ENCODE measurements at regions not wholly inside any gene's neighbourhood (a gene's known extent, or its start where the extent isn't known, plus 50 kb on each side); places are given as distances from the start of the nearest gene placed in this dataset.

DNA sequence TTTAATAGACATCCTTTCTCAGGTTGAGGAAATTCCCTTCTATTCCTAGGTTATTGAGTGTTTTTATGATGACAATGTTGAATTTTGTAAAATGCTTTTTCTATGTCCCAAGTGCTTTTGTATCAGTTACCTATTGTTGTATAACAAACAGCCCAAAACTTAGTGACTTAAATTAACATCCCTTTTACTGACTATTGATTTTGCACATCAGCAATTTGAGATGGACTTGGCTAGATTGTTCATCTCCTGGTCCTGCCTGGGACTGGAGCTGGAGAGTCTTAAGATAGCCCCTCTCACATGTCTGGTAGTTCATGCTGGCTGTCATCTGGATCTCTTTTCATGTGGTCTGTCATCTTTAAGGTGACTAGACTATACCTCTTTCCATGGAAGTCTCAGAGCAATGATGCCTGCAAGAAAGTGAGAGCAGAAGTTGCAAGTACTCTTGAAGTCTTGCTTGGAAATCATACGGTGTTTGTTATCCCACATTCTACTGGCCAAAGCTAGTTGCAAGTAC, 132.6 kb downstream of the RPAP3 start:
- Histone ChIP-seq H2AFZ (ENCODE audit: low read depth, low read length) (no peak overlapping the region), H2AK5ac (ENCODE audit: low read length, severe bottlenecking) (no peak overlapping the region), H2BK15ac (ENCODE audit: low read depth, poor library complexity, severe bottlenecking) (no peak overlapping the region), H3K27ac (ENCODE audit: low read length, poor library complexity, severe bottlenecking) (no peak overlapping the region), H3K4ac (ENCODE audit: low read depth in 1 of 2, low read length in 2 of 2) (no peak overlapping the region), H3K27me3 (ENCODE audit: control insufficient read depth in 1 of 2, insufficient read depth in 1 of 2, low read length in 2 of 2) (peaks cover 7 to 14% of the 10 kb centered on the region in 2 experiments), H3K4me2 (ENCODE audit: low read length, poor library complexity, severe bottlenecking) (no peak overlapping the region), H3K9me3 (ENCODE audit: control insufficient read depth, low read length) (no peaks in the 10 kb centered on the region), H4K91ac (ENCODE audit: low read length) (no peak overlapping the region), H4K8ac (ENCODE audit: low read length) (no peak overlapping the region), H3K9ac (ENCODE audit: low read length) (no peak overlapping the region), H3K4me3 (ENCODE audit: insufficient read depth in 1 of 2, low read depth in 1 of 2, low read length in 2 of 2) (no peak overlapping the region), H2BK5ac (ENCODE audit: low read depth, low read length, poor library complexity, severe bottlenecking) (no peak overlapping the region), H3K23ac (ENCODE audit: low read length in 2 of 2) (no peak overlapping the region), H3K18ac (ENCODE audit: low read depth in 1 of 2, low read length in 2 of 2) (no peak overlapping the region), H3K4me1 (ENCODE audit: control insufficient read depth, insufficient read depth, low read depth, low read length) (no peaks in the 10 kb centered on the region), H3K36me3 (ENCODE audit: control insufficient read depth in 1 of 2, insufficient read depth in 2 of 2, low read depth in 1 of 2, low read length in 2 of 2) (no peaks in the 10 kb centered on the region), H2BK12ac (ENCODE audit: low read length in 2 of 2) (no peak overlapping the region), H2BK120ac (ENCODE audit: low read depth, low read length) (no peak overlapping the region), H3K79me1 (replicated peaks; ENCODE audit: low read length, poor library complexity, severe bottlenecking) (no peaks in the 10 kb centered on the region), H3K14ac (ENCODE audit: low read length in 2 of 2) (no peak overlapping the region)
- no peak for DNase-seq
- WGBS = 93% methylated on average over 1 of the region's 1 CpG

DNA sequence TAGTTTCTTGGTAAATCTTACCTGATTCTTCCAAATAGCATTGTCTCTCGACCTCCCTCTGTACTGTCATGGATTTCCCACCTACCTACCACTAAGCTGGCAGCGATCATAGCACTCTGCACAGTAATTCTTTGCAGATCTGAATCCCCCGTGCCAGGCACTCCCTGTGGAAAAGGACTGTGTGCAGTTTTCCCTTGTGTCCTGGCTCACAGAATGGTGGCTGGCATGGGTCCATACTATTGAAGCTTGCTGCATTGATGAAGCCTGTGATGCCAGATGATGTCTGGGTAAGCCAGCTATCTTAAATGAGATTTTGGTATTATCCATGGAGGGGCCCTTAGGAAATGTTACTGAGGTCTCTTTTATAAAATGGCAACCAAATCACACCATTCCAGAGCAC, 135.7 kb downstream of the RPAP3 start:
- no peak overlapping the region for H3K23ac ChIP-seq (ENCODE audit: low read length in 2 of 2)
- no peak overlapping the region for H4K91ac ChIP-seq (ENCODE audit: low read length)
- H3K4me1 ChIP-seq (ENCODE audit: control insufficient read depth, insufficient read depth, low read depth, low read length) = no peaks in the 10 kb centered on the region
- H2BK15ac ChIP-seq (ENCODE audit: low read depth, poor library complexity, severe bottlenecking) = no peak overlapping the region
- no peaks in the 10 kb centered on the region for H3K9me3 ChIP-seq (ENCODE audit: control insufficient read depth, low read length)
- no peak overlapping the region for H2BK120ac ChIP-seq (ENCODE audit: low read depth, low read length)
- H3K4ac ChIP-seq (ENCODE audit: low read depth in 1 of 2, low read length in 2 of 2) = no peak overlapping the region
- H2BK5ac ChIP-seq (ENCODE audit: low read depth, low read length, poor library complexity, severe bottlenecking) = no peak overlapping the region
- H4K8ac ChIP-seq (ENCODE audit: low read length) = no peak overlapping the region
- H3K79me1 ChIP-seq (replicated peaks; ENCODE audit: low read length, poor library complexity, severe bottlenecking) = no peaks in the 10 kb centered on the region
- no peaks in the 10 kb centered on the region for H3K36me3 ChIP-seq (ENCODE audit: control insufficient read depth in 1 of 2, insufficient read depth in 2 of 2, low read depth in 1 of 2, low read length in 2 of 2)
- H3K4me3 ChIP-seq (ENCODE audit: insufficient read depth in 1 of 2, low read depth in 1 of 2, low read length in 2 of 2) = no peak overlapping the region
- no peak for DNase-seq
- H3K27ac ChIP-seq (ENCODE audit: low read length, poor library complexity, severe bottlenecking) = no peak overlapping the region
- no peak overlapping the region for H3K18ac ChIP-seq (ENCODE audit: low read depth in 1 of 2, low read length in 2 of 2)
- no peak overlapping the region for H2BK12ac ChIP-seq (ENCODE audit: low read length in 2 of 2)
- H3K9ac ChIP-seq (ENCODE audit: low read length) = no peak overlapping the region
- no peak overlapping the region for H3K4me2 ChIP-seq (ENCODE audit: low read length, poor library complexity, severe bottlenecking)
- H2AFZ ChIP-seq (ENCODE audit: low read depth, low read length) = no peak overlapping the region
- peaks cover 2 to 16% of the 10 kb centered on the region in 2 experiments for H3K27me3 ChIP-seq (ENCODE audit: control insufficient read depth in 1 of 2, insufficient read depth in 1 of 2, low read length in 2 of 2)
- 72% methylated on average over 3 of the region's 3 CpGs for WGBS
- H3K14ac ChIP-seq (ENCODE audit: low read length in 2 of 2) = no peak overlapping the region
- H2AK5ac ChIP-seq (ENCODE audit: low read length, severe bottlenecking) = no peak overlapping the region

GRCh38 chr12:47562201-47562600, 143.6 kb downstream of the RPAP3 start:
- H3K9ac ChIP-seq (ENCODE audit: low read length) = no peak overlapping the region
- no peaks in the 10 kb centered on the region for H3K4me1 ChIP-seq (ENCODE audit: control insufficient read depth, insufficient read depth, low read depth, low read length)
- no peaks in the 10 kb centered on the region for H3K9me3 ChIP-seq (ENCODE audit: control insufficient read depth, low read length)
- no peak overlapping the region for H3K18ac ChIP-seq (ENCODE audit: low read depth in 1 of 2, low read length in 2 of 2)
- no peak overlapping the region for H2BK12ac ChIP-seq (ENCODE audit: low read length in 2 of 2)
- H2AK5ac ChIP-seq (ENCODE audit: low read length, severe bottlenecking) = no peak overlapping the region
- H3K27ac ChIP-seq (ENCODE audit: low read length, poor library complexity, severe bottlenecking) = no peak overlapping the region
- no peak overlapping the region for H3K4me3 ChIP-seq (ENCODE audit: insufficient read depth in 1 of 2, low read depth in 1 of 2, low read length in 2 of 2)
- DNase-seq = no peak
- no peak overlapping the region for H3K4me2 ChIP-seq (ENCODE audit: low read length, poor library complexity, severe bottlenecking)
- no peak overlapping the region for H2BK120ac ChIP-seq (ENCODE audit: low read depth, low read length)
- H2BK5ac ChIP-seq (ENCODE audit: low read depth, low read length, poor library complexity, severe bottlenecking) = no peak overlapping the region
- no peak overlapping the region for H2AFZ ChIP-seq (ENCODE audit: low read depth, low read length)
- no peaks in the 10 kb centered on the region for H3K36me3 ChIP-seq (ENCODE audit: control insufficient read depth in 1 of 2, insufficient read depth in 2 of 2, low read depth in 1 of 2, low read length in 2 of 2)
- no peak overlapping the region for H2BK15ac ChIP-seq (ENCODE audit: low read depth, poor library complexity, severe bottlenecking)
- H3K14ac ChIP-seq (ENCODE audit: low read length in 2 of 2) = no peak overlapping the region
- WGBS = 40% methylated on average over 1 of the region's 3 CpGs
- no peak overlapping the region for H3K23ac ChIP-seq (ENCODE audit: low read length in 2 of 2)
- no peak overlapping the region for H3K4ac ChIP-seq (ENCODE audit: low read depth in 1 of 2, low read length in 2 of 2)
- H3K79me1 ChIP-seq (replicated peaks; ENCODE audit: low read length, poor library complexity, severe bottlenecking) = no peaks in the 10 kb centered on the region
- no peak overlapping the region for H4K91ac ChIP-seq (ENCODE audit: low read length)
- no peak overlapping the region for H4K8ac ChIP-seq (ENCODE audit: low read length)
- peaks cover 6 to 18% of the 10 kb centered on the region in 2 experiments for H3K27me3 ChIP-seq (ENCODE audit: control insufficient read depth in 1 of 2, insufficient read depth in 1 of 2, low read length in 2 of 2)

GRCh38 chr12:47561746-47562145, 144.1 kb downstream of the RPAP3 start:
- peak; percentile 9 for DNase-seq
- H3K9me3 ChIP-seq (ENCODE audit: control insufficient read depth, low read length) = no peaks in the 10 kb centered on the region
- H3K79me1 ChIP-seq (replicated peaks; ENCODE audit: low read length, poor library complexity, severe bottlenecking) = no peaks in the 10 kb centered on the region
- no peak overlapping the region for H2AK5ac ChIP-seq (ENCODE audit: low read length, severe bottlenecking)
- H4K8ac ChIP-seq (ENCODE audit: low read length) = no peak overlapping the region
- no peak overlapping the region for H3K18ac ChIP-seq (ENCODE audit: low read depth in 1 of 2, low read length in 2 of 2)
- no peak overlapping the region for H2BK120ac ChIP-seq (ENCODE audit: low read depth, low read length)
- no peak overlapping the region for H2AFZ ChIP-seq (ENCODE audit: low read depth, low read length)
- no peaks in the 10 kb centered on the region for H3K36me3 ChIP-seq (ENCODE audit: control insufficient read depth in 1 of 2, insufficient read depth in 2 of 2, low read depth in 1 of 2, low read length in 2 of 2)
- no peak overlapping the region for H2BK15ac ChIP-seq (ENCODE audit: low read depth, poor library complexity, severe bottlenecking)
- H3K4me2 ChIP-seq (ENCODE audit: low read length, poor library complexity, severe bottlenecking) = no peak overlapping the region
- WGBS = 51% methylated on average over 2 of the region's 2 CpGs
- H3K27ac ChIP-seq (ENCODE audit: low read length, poor library complexity, severe bottlenecking) = no peak overlapping the region
- no peak overlapping the region for H2BK5ac ChIP-seq (ENCODE audit: low read depth, low read length, poor library complexity, severe bottlenecking)
- no peak overlapping the region for H3K4me3 ChIP-seq (ENCODE audit: insufficient read depth in 1 of 2, low read depth in 1 of 2, low read length in 2 of 2)
- no peak overlapping the region for H4K91ac ChIP-seq (ENCODE audit: low read length)
- H3K9ac ChIP-seq (ENCODE audit: low read length) = no peak overlapping the region
- H3K4me1 ChIP-seq (ENCODE audit: control insufficient read depth, insufficient read depth, low read depth, low read length) = no peaks in the 10 kb centered on the region
- H2BK12ac ChIP-seq (ENCODE audit: low read length in 2 of 2) = no peak overlapping the region
- no peak overlapping the region for H3K14ac ChIP-seq (ENCODE audit: low read length in 2 of 2)
- H3K23ac ChIP-seq (ENCODE audit: low read length in 2 of 2) = no peak overlapping the region
- H3K4ac ChIP-seq (ENCODE audit: low read depth in 1 of 2, low read length in 2 of 2) = no peak overlapping the region
- peaks cover 4 to 15% of the 10 kb centered on the region in 2 experiments for H3K27me3 ChIP-seq (ENCODE audit: control insufficient read depth in 1 of 2, insufficient read depth in 1 of 2, low read length in 2 of 2)
